ENCODE measurements at regions not wholly inside any gene's neighbourhood (a gene's known extent, or its start where the extent isn't known, plus 50 kb on each side); places are given as distances from the start of the nearest gene placed in this dataset.
"Not testable (repeated sequence)": the region's sequence is repeated elsewhere in the genome, so short reads cannot be mapped to it uniquely, and the experiment has no call there.

DNA sequence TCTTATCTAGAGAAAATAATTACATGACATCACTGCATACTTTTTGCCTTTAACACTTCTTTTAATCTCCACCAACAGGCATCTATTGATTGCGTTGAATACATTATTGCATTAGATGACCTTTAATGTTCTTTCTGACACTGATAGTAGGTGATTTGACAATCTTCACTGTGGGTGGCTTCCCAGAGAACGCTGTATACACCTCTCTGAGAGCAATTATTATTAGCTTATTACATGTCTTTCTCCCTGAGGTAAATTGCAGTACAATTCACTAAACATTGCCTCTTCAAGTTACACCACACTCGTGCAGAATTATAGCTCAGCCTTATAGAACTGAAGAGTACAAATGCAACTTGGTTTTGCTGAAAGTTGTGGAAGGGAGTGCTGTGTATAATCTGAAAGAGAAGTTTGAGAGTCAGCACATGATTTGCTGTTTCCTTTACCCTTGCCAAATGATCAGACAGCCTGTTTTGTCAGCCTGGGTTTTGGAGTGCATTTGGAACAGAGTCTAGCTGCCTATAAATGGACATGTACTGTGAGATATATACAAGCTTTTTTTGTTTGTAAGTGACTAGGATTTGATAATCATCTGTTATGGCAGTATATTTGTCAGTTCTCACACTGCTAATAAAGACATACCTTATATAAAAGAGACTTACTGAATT, 369.2 kb downstream of the CCER1 start:
- DNase-seq = no peak

DNA sequence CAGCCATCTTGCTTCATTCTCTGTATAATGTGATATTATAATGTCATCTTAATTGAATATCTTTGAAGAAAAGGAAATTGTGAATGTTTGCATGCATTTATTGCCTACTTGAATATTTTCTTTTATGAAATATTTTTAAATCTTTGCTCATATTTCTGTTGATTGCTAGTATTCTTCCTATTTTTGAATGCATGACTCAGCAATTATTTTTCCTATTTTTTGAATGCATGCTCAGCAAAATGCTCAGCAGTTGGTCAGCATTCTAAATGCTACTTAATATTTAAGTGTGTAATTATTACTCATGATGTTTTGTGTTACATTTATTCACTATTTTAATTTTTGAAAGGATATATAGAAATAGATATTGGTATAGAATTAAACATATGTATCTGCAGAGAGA, 378.3 kb downstream of the CCER1 start:
- DNase-seq = no peak

GRCh38 chr12:90575995-90576394, 379.0 kb downstream of the CCER1 start:
- no peak for DNase-seq

DNA sequence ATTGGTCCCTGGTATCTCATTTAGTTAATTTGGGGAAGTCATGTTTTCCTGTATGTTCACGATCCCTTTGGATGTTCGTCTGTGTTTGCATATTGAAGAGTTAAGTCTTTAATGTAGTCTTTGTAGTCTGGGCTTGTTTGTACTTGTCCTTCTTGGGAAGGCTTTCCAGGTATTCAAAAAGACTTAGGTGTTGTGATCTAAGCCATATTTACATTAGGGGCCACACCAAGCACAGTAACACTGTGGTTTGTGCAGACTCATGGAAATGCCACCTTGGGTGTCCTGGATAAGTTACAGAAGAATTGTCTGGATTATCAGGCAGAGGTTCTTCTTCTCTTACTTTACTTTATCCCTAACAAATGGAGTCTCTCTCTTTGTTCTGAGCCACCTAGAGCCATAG, 380.3 kb downstream of the CCER1 start:
- DNase-seq = no peak

GRCh38 chr12:90572778-90573177, 382.2 kb downstream of the CCER1 start:
- DNase-seq = no peak

GRCh38 chr12:90569685-90570084, 385.3 kb downstream of the CCER1 start:
- DNase-seq = no peak

- no peak for DNase-seq
Observed at GRCh38 chr12:90562671-90563070, 392.3 kb downstream of the CCER1 start.

DNA sequence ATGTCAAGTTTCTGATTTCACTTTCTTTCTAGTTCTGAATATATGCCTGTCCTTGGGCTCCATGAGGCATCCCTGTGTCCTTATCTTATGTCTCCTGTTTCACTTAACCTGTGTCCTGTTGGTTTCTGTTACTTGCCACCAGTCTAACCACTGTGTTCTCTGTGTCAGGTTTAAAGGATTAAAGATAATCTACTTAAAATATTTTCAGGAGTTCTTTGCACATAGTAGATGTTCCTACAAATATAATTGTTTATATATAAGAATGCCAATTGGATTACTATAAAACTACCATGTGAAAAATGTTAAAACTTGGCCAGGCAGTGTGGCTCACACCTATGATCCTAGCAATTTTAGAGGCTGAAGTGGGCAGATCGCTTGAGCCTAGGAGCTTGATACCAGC, 406.4 kb downstream of the CCER1 start:
- DNase-seq = no peak

DNA sequence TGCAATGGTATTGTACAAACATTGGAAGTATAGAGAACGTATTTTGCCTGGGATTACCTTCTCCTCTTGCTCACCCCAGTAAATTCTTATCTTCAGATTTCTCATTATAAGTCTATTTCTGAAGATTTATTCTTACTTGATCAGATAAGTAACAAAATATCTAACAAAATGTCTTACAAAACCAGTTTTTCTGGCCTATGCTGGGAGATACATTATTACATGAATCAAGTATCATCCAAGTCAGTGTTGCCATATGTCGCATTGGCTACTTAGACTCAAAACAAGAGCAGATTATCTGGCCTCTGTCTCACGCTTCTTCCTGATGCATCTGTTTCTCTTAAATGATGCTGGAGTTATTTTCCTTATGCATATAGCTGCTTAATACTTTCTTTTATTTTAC, 408.5 kb downstream of the CCER1 start:
- DNase-seq = no peak

DNA sequence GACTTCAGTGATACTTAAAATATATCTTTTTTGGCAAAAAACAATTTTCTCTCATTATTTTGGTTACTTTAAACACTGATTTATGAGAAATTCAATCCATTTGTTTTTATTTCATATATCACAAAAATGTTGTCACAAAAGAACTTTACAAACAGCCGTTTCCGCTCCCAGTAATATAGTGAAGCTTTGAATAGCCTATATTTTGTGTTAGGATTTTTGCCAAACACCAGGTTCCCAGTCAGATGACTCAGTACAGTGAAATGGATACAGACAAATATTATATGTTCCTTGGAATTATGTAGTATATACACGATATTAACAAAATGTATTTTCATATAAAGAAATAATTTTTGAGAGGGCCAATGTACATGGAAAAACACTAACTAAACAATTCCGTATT, 411.1 kb downstream of the CCER1 start:
- no peak for DNase-seq

DNA sequence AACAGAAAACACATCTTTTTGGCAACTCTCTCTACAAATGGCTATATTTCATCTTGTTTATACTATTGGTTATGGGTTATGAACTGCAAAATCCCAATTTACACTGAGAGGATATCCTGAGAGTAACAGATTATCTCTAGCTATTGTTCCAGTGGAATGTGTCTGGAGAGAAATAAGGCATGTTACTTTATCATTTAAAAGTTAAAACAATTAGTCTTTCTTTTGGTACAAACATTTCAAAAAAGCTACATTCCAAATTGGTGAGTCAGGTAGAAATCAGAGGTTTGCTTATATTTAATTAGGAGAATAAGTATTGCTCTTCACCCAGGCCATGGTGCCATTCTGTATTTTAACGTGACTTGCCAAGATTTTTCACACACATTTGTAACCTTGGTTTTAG, 411.6 kb downstream of the CCER1 start:
- no peak for DNase-seq

- not testable (repeated sequence) for DNase-seq
Observed at GRCh38 chr12:90542852-90543251, 412.1 kb downstream of the CCER1 start.

- not testable (repeated sequence) for DNase-seq
Observed at GRCh38 chr12:90533828-90534227, 421.1 kb downstream of the CCER1 start.

- DNase-seq = no peak
Observed at GRCh38 chr12:90520002-90520734, 434.8 kb downstream of the CCER1 start.

DNA sequence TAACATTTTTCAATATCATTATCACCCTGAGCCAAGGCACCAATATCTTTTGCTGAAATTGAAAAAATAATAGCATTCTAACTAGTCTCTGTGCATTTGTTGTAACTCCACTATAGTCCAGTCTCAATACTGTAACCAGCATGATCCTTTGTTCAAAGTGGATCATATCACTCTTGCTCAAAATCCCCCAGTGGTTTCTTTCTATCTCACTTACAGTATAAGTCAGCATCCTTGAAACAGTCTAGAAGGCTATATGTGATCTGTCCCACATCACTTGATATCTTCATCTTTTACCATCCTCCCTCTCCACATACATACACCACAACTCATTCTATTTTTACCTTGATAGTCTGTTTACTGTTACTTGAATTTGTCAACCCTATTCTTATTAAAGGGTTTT, 435.7 kb downstream of the CCER1 start:
- no peak for DNase-seq

DNA sequence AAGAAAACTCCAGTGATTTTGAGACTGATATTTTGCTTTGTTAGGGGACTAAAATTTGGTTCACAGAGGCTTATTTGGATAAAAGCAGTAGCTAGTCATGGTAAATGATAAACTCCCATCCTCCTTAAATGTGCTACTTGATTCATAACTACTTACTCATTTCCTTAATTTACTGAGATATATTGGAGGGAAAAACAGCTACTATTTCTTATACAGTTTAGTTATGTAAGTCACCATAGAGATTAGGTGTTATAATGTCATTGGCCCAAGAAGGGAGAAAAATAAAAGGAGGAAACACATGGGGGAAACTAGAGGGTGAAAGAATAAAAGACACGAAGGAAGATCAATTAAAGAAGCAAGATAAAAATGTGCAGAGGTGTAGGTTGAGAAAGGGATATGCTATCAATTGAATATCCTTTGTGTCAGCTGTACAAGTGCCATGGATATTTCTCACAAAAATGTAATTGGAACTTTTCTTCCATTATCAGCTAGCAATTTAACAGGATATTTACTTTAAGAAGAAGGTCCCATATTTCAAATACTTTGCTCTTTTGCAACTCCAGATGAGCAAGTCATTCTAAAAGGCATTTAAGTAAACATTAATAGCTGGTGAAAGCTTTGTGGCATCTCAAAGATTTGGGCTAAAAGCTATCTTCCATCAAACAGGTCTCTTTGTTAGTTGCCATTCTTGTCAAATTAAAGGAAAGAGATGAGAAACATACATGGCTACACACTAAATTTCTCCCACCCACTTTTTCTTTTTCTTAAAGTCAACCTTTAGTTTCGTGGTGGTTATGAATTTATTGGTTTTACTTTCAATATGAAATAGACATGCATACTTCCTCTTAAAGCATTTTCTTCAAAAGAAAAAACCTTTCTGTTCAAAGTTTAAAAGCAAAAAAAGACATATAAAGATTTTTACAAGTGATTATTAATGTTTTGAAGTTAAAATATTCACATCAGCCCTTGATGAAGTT, 439.5 kb downstream of the CCER1 start:
- DNase-seq = no peak

GRCh38 chr12:90514325-90514724, 440.7 kb downstream of the CCER1 start:
- DNase-seq = no peak

- DNase-seq = no peak
Observed at GRCh38 chr12:90512518-90512917, 442.5 kb downstream of the CCER1 start.

GRCh38 chr12:90510948-90511347, 444.0 kb downstream of the CCER1 start:
- no peak for DNase-seq

GRCh38 chr12:90504806-90505205, 450.2 kb downstream of the CCER1 start:
- no peak for DNase-seq

GRCh38 chr12:90502070-90502469, 452.9 kb downstream of the CCER1 start:
- no peak for DNase-seq

- DNase-seq = no peak
Observed at GRCh38 chr12:90501412-90501811, 453.6 kb downstream of the CCER1 start.

GRCh38 chr12:90499795-90500194, 455.2 kb downstream of the CCER1 start:
- no peak for DNase-seq

Data from activated effector memory CD4-positive, alpha-beta T cell treated with anti-CD3 and anti-CD28 coated beads, Interleukin-2, amount 50 U/mL, for 16 hours (primary cell).